ENCODE measurements at regions not wholly inside any gene's neighbourhood (a gene's known extent, or its start where the extent isn't known, plus 50 kb on each side); places are given as distances from the start of the nearest gene placed in this dataset.

DNA sequence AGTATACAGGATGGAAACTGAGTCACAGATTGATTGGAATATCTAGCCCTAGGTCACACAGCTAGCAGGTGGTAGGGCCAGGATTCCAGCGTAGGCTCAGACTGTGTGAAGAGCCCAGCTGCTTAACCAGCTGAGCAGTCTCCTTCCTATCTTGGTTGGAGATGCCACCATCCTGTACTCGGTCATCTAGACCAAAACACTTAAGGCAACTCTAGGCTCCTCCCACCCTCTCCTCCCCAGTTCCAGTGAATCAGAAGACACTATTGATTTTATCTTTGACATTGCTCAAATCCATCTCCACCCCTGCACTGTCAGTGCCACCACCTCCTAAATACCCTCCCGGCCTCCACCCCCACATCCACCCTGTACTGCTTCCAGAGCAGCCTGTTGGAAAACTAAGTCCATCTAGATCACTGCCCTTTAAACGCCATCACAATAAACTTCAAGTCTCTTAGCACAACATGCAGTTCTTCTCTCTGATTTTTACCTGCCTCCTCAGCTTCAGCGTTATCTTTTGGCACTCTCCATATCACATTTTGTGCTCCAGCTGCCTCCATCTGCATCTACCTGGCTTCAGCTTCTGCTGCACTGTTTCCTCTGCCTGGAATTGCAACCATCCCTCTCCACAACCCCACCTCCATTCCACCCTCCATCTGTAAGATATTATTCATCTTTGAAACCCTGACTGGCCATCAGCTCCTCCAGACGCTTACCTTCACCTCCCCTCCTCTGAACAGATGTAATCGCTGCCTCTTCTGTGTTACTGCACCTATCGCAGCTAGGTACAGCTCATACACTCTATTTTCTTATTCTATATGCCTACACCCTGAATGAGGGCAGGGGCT lies 86.8 kb upstream of the ACP3 start:
- POLR2A ChIA-PET: no interaction called here
- 0 out of 2 replicates have a peak, but pooled peaks cover 2% of the 10 kb centered on the region for H3K27me3 ChIP-seq (ENCODE audit: control insufficient read depth, insufficient read depth, low read length)
- TF ChIP-seq POLR2AphosphoS5 (IDR thresholded peaks at IDR 0.05; ENCODE audit: low read depth, low read length) (no peak), SIN3A (IDR thresholded peaks at IDR 0.05; ENCODE audit: borderline replicate concordance, insufficient read depth, low read depth, low read length) (no peak)
- H3K27ac ChIP-seq (ENCODE audit: low read length): no peak overlapping the region
- BruUV-seq (replicated peaks): no TSS peak
- H3K4me1 ChIP-seq (ENCODE audit: control insufficient read depth, insufficient read depth, low read length): no peaks in the 10 kb centered on the region
- H3K4me3 ChIP-seq (ENCODE audit: low read depth in 2 of 2, low read length in 2 of 2): no peak overlapping the region
- CTCF ChIA-PET: no interaction called here
- H3K9me3 ChIP-seq (ENCODE audit: control insufficient read depth, insufficient read depth, low read depth, low read length): no peaks in the 10 kb centered on the region
- intact Hi-C loops (cut with micrococcal nuclease; ENCODE audit: unreplicated experiment): no loop called here
- DNase-seq (ENCODE audit: low read depth, low spot score) (no peak), ATAC-seq (no peak)
- H3K36me3 ChIP-seq (ENCODE audit: control insufficient read depth, insufficient read depth, low read length): no peaks in the 10 kb centered on the region
- in situ Hi-C loops (cut with HindIII; ENCODE audit: low pct_unique_long_range_greater_than_20kb, low sequenced_read_pairs): no loop called here

DNA sequence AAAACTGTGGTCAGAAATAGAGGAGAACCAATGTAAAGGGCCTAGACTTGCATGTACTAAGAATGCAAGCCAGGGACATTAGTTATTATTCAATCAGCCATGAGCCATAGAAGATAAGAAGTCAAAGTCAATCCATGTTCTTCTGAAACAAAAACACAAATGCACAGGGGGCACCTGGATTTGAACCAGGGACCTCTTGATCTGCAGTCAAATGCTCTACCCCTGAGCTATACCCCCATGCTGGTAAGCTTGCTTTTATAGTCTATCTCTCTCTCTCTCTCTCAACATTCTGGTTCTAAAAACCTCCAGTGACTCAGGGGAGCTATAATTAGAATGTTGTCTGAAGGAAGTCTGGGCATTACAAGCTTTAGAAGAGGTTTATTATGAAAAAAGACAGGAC lies 85.6 kb upstream of the ACP3 start:
- H3K9me3 ChIP-seq (ENCODE audit: control insufficient read depth, insufficient read depth, low read depth, low read length): no peaks in the 10 kb centered on the region
- ATAC-seq (no peak), DNase-seq (ENCODE audit: low read depth, low spot score) (no peak)
- no peak overlapping the region for H3K27ac ChIP-seq (ENCODE audit: low read length)
- TF ChIP-seq, protein P1, sequence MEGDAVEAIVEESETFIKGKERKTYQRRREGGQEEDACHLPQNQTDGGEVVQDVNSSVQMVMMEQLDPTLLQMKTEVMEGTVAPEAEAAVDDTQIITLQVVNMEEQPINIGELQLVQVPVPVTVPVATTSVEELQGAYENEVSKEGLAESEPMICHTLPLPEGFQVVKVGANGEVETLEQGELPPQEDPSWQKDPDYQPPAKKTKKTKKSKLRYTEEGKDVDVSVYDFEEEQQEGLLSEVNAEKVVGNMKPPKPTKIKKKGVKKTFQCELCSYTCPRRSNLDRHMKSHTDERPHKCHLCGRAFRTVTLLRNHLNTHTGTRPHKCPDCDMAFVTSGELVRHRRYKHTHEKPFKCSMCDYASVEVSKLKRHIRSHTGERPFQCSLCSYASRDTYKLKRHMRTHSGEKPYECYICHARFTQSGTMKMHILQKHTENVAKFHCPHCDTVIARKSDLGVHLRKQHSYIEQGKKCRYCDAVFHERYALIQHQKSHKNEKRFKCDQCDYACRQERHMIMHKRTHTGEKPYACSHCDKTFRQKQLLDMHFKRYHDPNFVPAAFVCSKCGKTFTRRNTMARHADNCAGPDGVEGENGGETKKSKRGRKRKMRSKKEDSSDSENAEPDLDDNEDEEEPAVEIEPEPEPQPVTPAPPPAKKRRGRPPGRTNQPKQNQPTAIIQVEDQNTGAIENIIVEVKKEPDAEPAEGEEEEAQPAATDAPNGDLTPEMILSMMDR (IDR thresholded peaks at IDR 0.05): no peak
- no peak for TF ChIP-seq TCF7L2 (IDR thresholded peaks at IDR 0.05; ENCODE audit: low read depth, low read length)
- TF ChIP-seq, protein P2, sequence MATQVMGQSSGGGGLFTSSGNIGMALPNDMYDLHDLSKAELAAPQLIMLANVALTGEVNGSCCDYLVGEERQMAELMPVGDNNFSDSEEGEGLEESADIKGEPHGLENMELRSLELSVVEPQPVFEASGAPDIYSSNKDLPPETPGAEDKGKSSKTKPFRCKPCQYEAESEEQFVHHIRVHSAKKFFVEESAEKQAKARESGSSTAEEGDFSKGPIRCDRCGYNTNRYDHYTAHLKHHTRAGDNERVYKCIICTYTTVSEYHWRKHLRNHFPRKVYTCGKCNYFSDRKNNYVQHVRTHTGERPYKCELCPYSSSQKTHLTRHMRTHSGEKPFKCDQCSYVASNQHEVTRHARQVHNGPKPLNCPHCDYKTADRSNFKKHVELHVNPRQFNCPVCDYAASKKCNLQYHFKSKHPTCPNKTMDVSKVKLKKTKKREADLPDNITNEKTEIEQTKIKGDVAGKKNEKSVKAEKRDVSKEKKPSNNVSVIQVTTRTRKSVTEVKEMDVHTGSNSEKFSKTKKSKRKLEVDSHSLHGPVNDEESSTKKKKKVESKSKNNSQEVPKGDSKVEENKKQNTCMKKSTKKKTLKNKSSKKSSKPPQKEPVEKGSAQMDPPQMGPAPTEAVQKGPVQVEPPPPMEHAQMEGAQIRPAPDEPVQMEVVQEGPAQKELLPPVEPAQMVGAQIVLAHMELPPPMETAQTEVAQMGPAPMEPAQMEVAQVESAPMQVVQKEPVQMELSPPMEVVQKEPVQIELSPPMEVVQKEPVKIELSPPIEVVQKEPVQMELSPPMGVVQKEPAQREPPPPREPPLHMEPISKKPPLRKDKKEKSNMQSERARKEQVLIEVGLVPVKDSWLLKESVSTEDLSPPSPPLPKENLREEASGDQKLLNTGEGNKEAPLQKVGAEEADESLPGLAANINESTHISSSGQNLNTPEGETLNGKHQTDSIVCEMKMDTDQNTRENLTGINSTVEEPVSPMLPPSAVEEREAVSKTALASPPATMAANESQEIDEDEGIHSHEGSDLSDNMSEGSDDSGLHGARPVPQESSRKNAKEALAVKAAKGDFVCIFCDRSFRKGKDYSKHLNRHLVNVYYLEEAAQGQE (IDR thresholded peaks at IDR 0.05; ENCODE audit: insufficient read depth in 1 of 2, low read depth in 2 of 2, low read length in 1 of 2): no peak
- TF ChIP-seq POLR2AphosphoS5 (IDR thresholded peaks at IDR 0.05; ENCODE audit: low read depth, low read length): no peak
- TF ChIP-seq SIN3A (IDR thresholded peaks at IDR 0.05; ENCODE audit: borderline replicate concordance, insufficient read depth, low read depth, low read length): no peak
- H3K36me3 ChIP-seq (ENCODE audit: control insufficient read depth, insufficient read depth, low read length): no peaks in the 10 kb centered on the region
- peaks cover 4% of the 10 kb centered on the region; the same call in 1 of the 2 replicates for H3K27me3 ChIP-seq (ENCODE audit: control insufficient read depth, insufficient read depth, low read length)
- in situ Hi-C loops (cut with HindIII; ENCODE audit: low pct_unique_long_range_greater_than_20kb, low sequenced_read_pairs) (no loop called here), intact Hi-C loops (cut with micrococcal nuclease; ENCODE audit: unreplicated experiment) (no loop called here)
- BruUV-seq (replicated peaks): no TSS peak
- ChIA-PET CTCF (no interaction called here), POLR2A (no interaction called here)
- H3K4me3 ChIP-seq (ENCODE audit: low read depth in 2 of 2, low read length in 2 of 2): no peak overlapping the region
- H3K4me1 ChIP-seq (ENCODE audit: control insufficient read depth, insufficient read depth, low read length): no peaks in the 10 kb centered on the region

DNA sequence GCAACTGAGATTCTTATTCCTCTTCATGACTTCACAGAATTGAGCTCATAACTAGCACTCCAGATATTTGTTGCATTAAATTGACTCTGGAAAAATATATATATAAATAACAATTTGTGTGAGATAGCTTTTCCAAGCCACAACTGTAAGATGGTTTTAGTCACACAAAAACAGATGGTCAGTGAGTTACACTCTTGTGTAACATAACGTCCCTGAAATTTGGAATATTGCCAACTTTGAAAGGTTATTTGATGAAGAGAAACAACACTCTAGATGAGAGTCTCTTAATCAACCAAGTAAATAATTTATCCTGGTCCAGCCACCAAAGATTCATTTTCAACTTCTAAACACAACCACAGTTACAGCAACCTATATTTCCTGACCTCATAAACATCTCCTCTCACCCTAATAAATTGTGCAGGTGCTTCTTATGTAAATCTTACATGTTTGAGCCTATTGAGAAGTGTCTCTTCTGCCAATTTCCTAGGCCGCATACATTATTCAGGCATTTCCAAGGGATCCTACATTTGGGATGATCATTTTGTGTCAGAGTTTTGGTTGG lies 84.9 kb upstream of the ACP3 start:
- BruUV-seq (replicated peaks): no TSS peak
- intact Hi-C loops (cut with micrococcal nuclease; ENCODE audit: unreplicated experiment) (no loop called here), in situ Hi-C loops (cut with HindIII; ENCODE audit: low pct_unique_long_range_greater_than_20kb, low sequenced_read_pairs) (no loop called here)
- ChIA-PET POLR2A (no interaction called here), CTCF (no interaction called here)
- no peak overlapping the region for H3K4me3 ChIP-seq (ENCODE audit: low read depth in 2 of 2, low read length in 2 of 2)
- no peak for DNase-seq (ENCODE audit: low read depth, low spot score)
- no peak overlapping the region for H3K27ac ChIP-seq (ENCODE audit: low read length)
- H3K36me3 ChIP-seq (ENCODE audit: control insufficient read depth, insufficient read depth, low read length): no peaks in the 10 kb centered on the region
- no peaks in the 10 kb centered on the region for H3K4me1 ChIP-seq (ENCODE audit: control insufficient read depth, insufficient read depth, low read length)
- peaks cover 7% of the 10 kb centered on the region for H3K27me3 ChIP-seq (ENCODE audit: control insufficient read depth, insufficient read depth, low read length)
- H3K9me3 ChIP-seq (ENCODE audit: control insufficient read depth, insufficient read depth, low read depth, low read length): no peaks in the 10 kb centered on the region
- TF ChIP-seq, protein P2 (IDR thresholded peaks at IDR 0.05; ENCODE audit: insufficient read depth in 1 of 2, low read depth in 2 of 2, low read length in 1 of 2): no peak
- TF ChIP-seq TCF7L2 (IDR thresholded peaks at IDR 0.05; ENCODE audit: low read depth, low read length): no peak
- no peak for TF ChIP-seq SIN3A (IDR thresholded peaks at IDR 0.05; ENCODE audit: borderline replicate concordance, insufficient read depth, low read depth, low read length)
- TF ChIP-seq POLR2AphosphoS5 (IDR thresholded peaks at IDR 0.05; ENCODE audit: low read depth, low read length): no peak
- TF ChIP-seq, protein P1 (IDR thresholded peaks at IDR 0.05): no peak
- no peak for ATAC-seq

All from Panc1 (cell line).